Right lobe of liver (tissue), 6 donors: ENCODE measurements at regions not wholly inside any gene's neighbourhood (a gene's known extent, or its start where the extent isn't known, plus 50 kb on each side); places are given as distances from the start of the nearest gene placed in this dataset.

Experiments
- ATAC-seq, 4 donors: fragments of 200-7000 bp; cut with Tn5 transposase; one replicate each; pipeline ENCODE4 v1.9.1; 2020; ENCODE audit warnings: mild to moderate bottlenecking in 4 of 4, moderate library complexity in 4 of 4
- DNase-seq, 3 donors: peaks; one replicate each; pipeline ENCODE4 v3.0.0-alpha.2; 2020
- H3K27ac ChIP-seq, 3 donors: fragments of 200-600 bp; one replicate each; pipeline ENCODE4 v1.8.0; 2022
- H3K27me3 ChIP-seq, 2 donors: fragments of 200-600 bp; one replicate each; pipeline ENCODE4 v1.8.0; 2022
- H3K36me3 ChIP-seq, 4 donors: fragments of 200-600 bp; sonication (generic) in 1 of 4; one replicate each; pipeline versions ENCODE4 v1.5.1 to v1.8.0; 2017 to 2022; ENCODE audit warnings: control low read depth in 1 of 4
- H3K4me1 ChIP-seq, 4 donors: fragments of 200-600 bp; sonication (generic) in 1 of 4; one replicate each; pipeline versions ENCODE4 v1.5.1 to v1.8.0; 2017 to 2022; ENCODE audit warnings: control low read depth in 1 of 4
- H3K4me3 ChIP-seq, 3 donors: fragments of 200-600 bp; one replicate each; pipeline ENCODE4 v1.8.0; 2022
- H3K9me3 ChIP-seq, 4 donors: fragments of 200-600 bp; sonication (generic) in 1 of 4; one replicate each; pipeline versions ENCODE4 v1.5.1 to v1.8.0; 2017 to 2022; ENCODE audit warnings: control low read depth in 1 of 4
- CTCF ChIP-seq, 4 donors: fragments of 200-600 bp in 3 of 4; fragments of 450-650 bp in 1 of 4; IDR thresholded peaks; one replicate each; pipeline versions ENCODE4 v1.5.1 to v1.8.0; 2016 to 2022; ENCODE audit warnings: antibody characterized with exemption in 4 of 4, mild to moderate bottlenecking in 2 of 4
- POLR2A ChIP-seq: fragments of 450-650 bp; IDR thresholded peaks from one replicate; pipeline ENCODE4 v1.6.1; 2017; ENCODE audit warnings: antibody characterized with exemption, mild to moderate bottlenecking
- WGBS: methylation state at CpG from one replicate; pipeline ENCODE4 v1.1.6; 2018; ENCODE audit warnings: low coverage, low lambda C conversion rate; ENCODE audit not compliant: insufficient coverage; ENCODE audit errors: missing lambda C conversion rate; 5-methylcytosine and 5-hydroxymethylcytosine counted together
- intact Hi-C, 2 donors: fragments of 100-400 bp; cut with DNase I; formaldehyde crosslinking; loops; one replicate each; pipeline versions ENCODE4 v1.11.2 to v1.14.1; 2022
- donor health status: DM: no; HTN: yes; CAD: no.
- donor health status: DM: no; HTN: no; CAD: no.
- donor health status: DM: no; HTN: no; CAD: no.
- donor health status: DM: no; HTN: yes; CAD: no.
- donor health status: DM: no; HTN: yes; CAD: no.

GRCh38 chr1:116218922-116219321 is 107.7 kb downstream of the MAB21L3 start:
- intact Hi-C loops: no loop called here
- Histone ChIP-seq H3K27ac (no peak overlapping the region), H3K4me1 (no peaks in the 10 kb centered on the region), H3K9me3 (no peaks in the 10 kb centered on the region), H3K27me3 (no peaks in the 10 kb centered on the region), H3K4me3 (no peak overlapping the region), H3K36me3 (no peaks in the 10 kb centered on the region)
- ATAC-seq (no peak), DNase-seq (no peak)
- 60% methylated on average over 2 of the region's 6 CpGs for WGBS
- no peak for TF ChIP-seq POLR2A
- no peak for TF ChIP-seq CTCF (IDR thresholded peaks at IDR 0.05)

GRCh38 chr1:116219651-116220434 is 108.6 kb downstream of the MAB21L3 start:
- DNase-seq: no peak
- TF ChIP-seq CTCF (IDR thresholded peaks at IDR 0.05) (no peak), POLR2A (no peak)
- 70% methylated on average over 5 of the region's 5 CpGs for WGBS
- Histone ChIP-seq H3K27ac (no peak overlapping the region), H3K4me1 (no peaks in the 10 kb centered on the region), H3K27me3 (no peaks in the 10 kb centered on the region), H3K9me3 (no peaks in the 10 kb centered on the region), H3K4me3 (no peak overlapping the region), H3K36me3 (no peaks in the 10 kb centered on the region)
- intact Hi-C loops: no loop called here
- no peak for ATAC-seq

GRCh38 chr1:116224111-116224510 is 112.9 kb downstream of the MAB21L3 start:
- DNase-seq (no peak), ATAC-seq (no peak)
- H3K4me3 ChIP-seq: no peak overlapping the region
- no peaks in the 10 kb centered on the region for H3K36me3 ChIP-seq
- H3K27ac ChIP-seq: no peak overlapping the region
- TF ChIP-seq POLR2A (no peak), CTCF (IDR thresholded peaks at IDR 0.05) (no peak)
- 69% methylated on average over 2 of the region's 2 CpGs for WGBS
- H3K27me3 ChIP-seq: no peaks in the 10 kb centered on the region
- intact Hi-C loops: no loop called here
- no peaks in the 10 kb centered on the region for H3K4me1 ChIP-seq
- no peaks in the 10 kb centered on the region for H3K9me3 ChIP-seq

GRCh38 chr1:116224561-116224960 is 113.4 kb downstream of the MAB21L3 start:
- TF ChIP-seq POLR2A (no peak), CTCF (IDR thresholded peaks at IDR 0.05) (no peak)
- H3K27ac ChIP-seq: no peak overlapping the region
- H3K27me3 ChIP-seq: no peaks in the 10 kb centered on the region
- ATAC-seq (no peak), DNase-seq (no peak)
- no peak overlapping the region for H3K4me3 ChIP-seq
- no peaks in the 10 kb centered on the region for H3K4me1 ChIP-seq
- H3K36me3 ChIP-seq: no peaks in the 10 kb centered on the region
- no peaks in the 10 kb centered on the region for H3K9me3 ChIP-seq
- intact Hi-C loops: no loop called here
- 77% methylated on average over 3 of the region's 4 CpGs for WGBS
